HepG2 (cell line): ENCODE measurements at regions not wholly inside any gene's neighbourhood (a gene's known extent, or its start where the extent isn't known, plus 50 kb on each side); places are given as distances from the start of the nearest gene placed in this dataset.
A peak's percentile ranks its signal among the peaks of the same experiment; 100 is the strongest.

Experiments
- ARID3A ChIP-seq: IDR thresholded peaks from 2 replicates; pipeline ENCODE4 v1.6.1; 2012; ENCODE audit warnings: low read depth, low read length, improper control_type of control experiment
- EHMT2 ChIP-seq: fragments of 200-600 bp; sonication (generic); IDR thresholded peaks from 2 replicates; pipeline ENCODE4 v1.7.0; 2017; ENCODE audit warnings: antibody characterized with exemption, low read depth, low read length, borderline replicate concordance
- FOSL2 ChIP-seq: sonication (generic); formaldehyde crosslinking; IDR thresholded peaks from 2 replicates; pipeline ENCODE4 v1.4.0; 2020; ENCODE audit warnings: missing genetic modification reagents
- MED1 ChIP-seq: sonication (generic); formaldehyde crosslinking; IDR thresholded peaks from 2 replicates; pipeline ENCODE4 v1.4.0; 2020; ENCODE audit warnings: missing genetic modification reagents
- RXRB ChIP-seq: IDR thresholded peaks from 2 replicates; pipeline ENCODE4 v1.6.1; 2016; ENCODE audit warnings: borderline replicate concordance, missing genetic modification reagents, missing compliant biosample characterization
- ZNF501 ChIP-seq: sonication (generic); formaldehyde crosslinking; IDR thresholded peaks from 2 replicates; pipeline ENCODE4 v1.5.1; 2020; ENCODE audit warnings: mild to moderate bottlenecking, moderate library complexity, missing genetic modification reagents
- ZNF547 ChIP-seq: sonication (generic); formaldehyde crosslinking; IDR thresholded peaks from 2 replicates; pipeline ENCODE4 v1.5.1; 2020; ENCODE audit warnings: mild to moderate bottlenecking, missing genetic modification reagents
- ZNF781 ChIP-seq: sonication (generic); formaldehyde crosslinking; IDR thresholded peaks from 2 replicates; pipeline ENCODE4 v1.5.1; 2020; ENCODE audit warnings: borderline replicate concordance, mild to moderate bottlenecking, missing genetic modification reagents; ENCODE audit errors: not compliant biosample characterization
- TF ChIP-seq, protein P1 (sequence below): sonication (generic); formaldehyde crosslinking; IDR thresholded peaks from one replicate; pipeline ENCODE4 v1.5.1; 2020; ENCODE audit warnings: mild to moderate bottlenecking, missing genetic modification reagents; ENCODE audit errors: not compliant biosample characterization

- TF ChIP-seq, protein P1, sequence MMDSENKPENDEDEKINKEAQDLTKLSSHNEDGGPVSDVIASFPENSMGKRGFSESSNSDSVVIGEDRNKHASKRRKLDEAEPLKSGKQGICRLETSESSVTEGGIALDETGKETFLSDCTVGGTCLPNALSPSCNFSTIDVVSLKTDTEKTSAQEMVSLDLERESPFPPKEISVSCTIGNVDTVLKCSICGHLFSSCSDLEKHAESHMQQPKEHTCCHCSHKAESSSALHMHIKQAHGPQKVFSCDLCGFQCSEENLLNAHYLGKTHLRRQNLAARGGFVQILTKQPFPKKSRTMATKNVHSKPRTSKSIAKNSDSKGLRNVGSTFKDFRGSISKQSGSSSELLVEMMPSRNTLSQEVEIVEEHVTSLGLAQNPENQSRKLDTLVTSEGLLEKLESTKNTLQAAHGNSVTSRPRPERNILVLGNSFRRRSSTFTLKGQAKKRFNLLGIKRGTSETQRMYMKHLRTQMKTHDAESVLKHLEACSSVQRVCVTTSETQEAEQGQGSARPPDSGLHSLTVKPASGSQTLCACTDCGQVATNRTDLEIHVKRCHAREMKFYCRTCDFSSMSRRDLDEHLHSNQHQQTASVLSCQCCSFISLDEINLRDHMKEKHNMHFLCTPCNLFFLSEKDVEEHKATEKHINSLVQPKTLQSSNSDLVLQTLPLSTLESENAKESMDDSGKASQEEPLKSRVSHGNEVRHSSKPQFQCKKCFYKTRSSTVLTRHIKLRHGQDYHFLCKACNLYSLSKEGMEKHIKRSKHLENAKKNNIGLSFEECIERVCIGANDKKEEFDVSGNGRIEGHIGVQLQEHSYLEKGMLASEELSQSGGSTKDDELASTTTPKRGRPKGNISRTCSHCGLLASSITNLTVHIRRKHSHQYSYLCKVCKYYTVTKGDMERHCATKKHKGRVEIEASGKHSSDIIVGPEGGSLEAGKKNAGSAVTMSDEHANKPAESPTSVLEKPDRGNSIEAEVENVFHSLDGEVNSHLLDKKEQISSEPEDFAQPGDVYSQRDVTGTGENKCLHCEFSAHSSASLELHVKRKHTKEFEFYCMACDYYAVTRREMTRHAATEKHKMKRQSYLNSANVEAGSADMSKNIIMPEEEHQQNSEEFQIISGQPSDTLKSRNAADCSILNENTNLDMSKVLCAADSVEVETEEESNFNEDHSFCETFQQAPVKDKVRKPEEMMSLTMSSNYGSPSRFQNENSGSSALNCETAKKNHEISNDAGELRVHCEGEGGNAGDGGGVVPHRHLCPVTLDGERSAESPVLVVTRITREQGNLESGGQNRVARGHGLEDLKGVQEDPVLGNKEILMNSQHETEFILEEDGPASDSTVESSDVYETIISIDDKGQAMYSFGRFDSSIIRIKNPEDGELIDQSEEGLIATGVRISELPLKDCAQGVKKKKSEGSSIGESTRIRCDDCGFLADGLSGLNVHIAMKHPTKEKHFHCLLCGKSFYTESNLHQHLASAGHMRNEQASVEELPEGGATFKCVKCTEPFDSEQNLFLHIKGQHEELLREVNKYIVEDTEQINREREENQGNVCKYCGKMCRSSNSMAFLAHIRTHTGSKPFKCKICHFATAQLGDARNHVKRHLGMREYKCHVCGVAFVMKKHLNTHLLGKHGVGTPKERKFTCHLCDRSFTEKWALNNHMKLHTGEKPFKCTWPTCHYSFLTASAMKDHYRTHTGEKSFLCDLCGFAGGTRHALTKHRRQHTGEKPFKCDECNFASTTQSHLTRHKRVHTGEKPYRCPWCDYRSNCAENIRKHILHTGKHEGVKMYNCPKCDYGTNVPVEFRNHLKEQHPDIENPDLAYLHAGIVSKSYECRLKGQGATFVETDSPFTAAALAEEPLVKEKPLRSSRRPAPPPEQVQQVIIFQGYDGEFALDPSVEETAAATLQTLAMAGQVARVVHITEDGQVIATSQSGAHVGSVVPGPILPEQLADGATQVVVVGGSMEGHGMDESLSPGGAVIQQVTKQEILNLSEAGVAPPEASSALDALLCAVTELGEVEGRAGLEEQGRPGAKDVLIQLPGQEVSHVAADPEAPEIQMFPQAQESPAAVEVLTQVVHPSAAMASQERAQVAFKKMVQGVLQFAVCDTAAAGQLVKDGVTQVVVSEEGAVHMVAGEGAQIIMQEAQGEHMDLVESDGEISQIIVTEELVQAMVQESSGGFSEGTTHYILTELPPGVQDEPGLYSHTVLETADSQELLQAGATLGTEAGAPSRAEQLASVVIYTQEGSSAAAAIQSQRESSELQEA (CRISPR knock-in tag), result no peak
- TF ChIP-seq ZNF547 (CRISPR knock-in tag), result no peak
- TF ChIP-seq ZNF501 (CRISPR knock-in tag), result 0 out of 2 replicates have a peak, but pooled peaks have one; percentile 22
- no peak for TF ChIP-seq RXRB
- TF ChIP-seq ARID3A, result no peak
- TF ChIP-seq MED1, result no peak
- peak; percentile 47 for TF ChIP-seq ZNF781 (CRISPR knock-in tag)
- TF ChIP-seq FOSL2 (CRISPR knock-in tag), result no peak
- TF ChIP-seq EHMT2, result peak; percentile 80; the same call in 1 of the 2 replicates
Observed at GRCh38 chr3:127458696-127459604, 131.6 kb downstream of the TPRA1 start (continued).
